ENCODE measurements at regions not wholly inside any gene's neighbourhood (a gene's known extent, or its start where the extent isn't known, plus 50 kb on each side); places are given as distances from the start of the nearest gene placed in this dataset.

DNA sequence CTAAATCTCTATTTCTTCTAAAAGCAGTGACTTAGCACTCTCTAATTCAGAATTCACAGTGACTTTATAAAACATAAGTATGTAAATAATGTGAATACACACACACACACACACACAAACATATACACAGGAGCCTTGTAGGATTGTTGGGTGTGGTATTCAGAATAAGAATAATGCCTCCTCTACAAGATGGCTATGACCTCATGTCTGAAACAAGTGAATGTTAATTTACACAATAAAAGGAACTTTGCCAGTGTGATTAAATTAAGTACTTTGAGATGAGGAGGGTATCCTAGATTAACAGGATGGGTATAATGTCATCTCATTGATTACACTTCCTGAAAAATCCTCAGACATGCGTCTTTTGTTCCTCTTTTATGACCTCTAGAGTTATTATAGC lies 234.6 kb downstream of the SLITRK6 start:
- TF ChIP-seq, protein P1, sequence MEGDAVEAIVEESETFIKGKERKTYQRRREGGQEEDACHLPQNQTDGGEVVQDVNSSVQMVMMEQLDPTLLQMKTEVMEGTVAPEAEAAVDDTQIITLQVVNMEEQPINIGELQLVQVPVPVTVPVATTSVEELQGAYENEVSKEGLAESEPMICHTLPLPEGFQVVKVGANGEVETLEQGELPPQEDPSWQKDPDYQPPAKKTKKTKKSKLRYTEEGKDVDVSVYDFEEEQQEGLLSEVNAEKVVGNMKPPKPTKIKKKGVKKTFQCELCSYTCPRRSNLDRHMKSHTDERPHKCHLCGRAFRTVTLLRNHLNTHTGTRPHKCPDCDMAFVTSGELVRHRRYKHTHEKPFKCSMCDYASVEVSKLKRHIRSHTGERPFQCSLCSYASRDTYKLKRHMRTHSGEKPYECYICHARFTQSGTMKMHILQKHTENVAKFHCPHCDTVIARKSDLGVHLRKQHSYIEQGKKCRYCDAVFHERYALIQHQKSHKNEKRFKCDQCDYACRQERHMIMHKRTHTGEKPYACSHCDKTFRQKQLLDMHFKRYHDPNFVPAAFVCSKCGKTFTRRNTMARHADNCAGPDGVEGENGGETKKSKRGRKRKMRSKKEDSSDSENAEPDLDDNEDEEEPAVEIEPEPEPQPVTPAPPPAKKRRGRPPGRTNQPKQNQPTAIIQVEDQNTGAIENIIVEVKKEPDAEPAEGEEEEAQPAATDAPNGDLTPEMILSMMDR (IDR thresholded peaks at IDR 0.05), result no peak
- no peak for TF ChIP-seq POLR2A (IDR thresholded peaks at IDR 0.05)
